ENCODE measurements at regions not wholly inside any gene's neighbourhood (a gene's known extent, or its start where the extent isn't known, plus 50 kb on each side); places are given as distances from the start of the nearest gene placed in this dataset.

- Histone ChIP-seq H3K27ac (ENCODE audit: low read depth in 1 of 2, low read length in 1 of 2) (no peak overlapping the region), H3K36me3 (ENCODE audit: control insufficient read depth in 2 of 2, insufficient read depth in 2 of 2, low read length in 1 of 2) (no peaks in the 10 kb centered on the region), H3K9me3 (ENCODE audit: control insufficient read depth in 2 of 2, insufficient read depth in 1 of 2, low read length in 1 of 2) (no peaks in the 10 kb centered on the region), H3K4me1 (ENCODE audit: control insufficient read depth in 2 of 2, insufficient read depth in 2 of 2, low read length in 2 of 2) (no peaks in the 10 kb centered on the region), H3K4me3 (ENCODE audit: low read length in 2 of 2) (no peak overlapping the region), H3K27me3 (ENCODE audit: control insufficient read depth in 2 of 2, insufficient read depth in 1 of 2, low read length in 1 of 2) (no peaks in the 10 kb centered on the region)
- DNase-seq (ENCODE audit: low read depth in 6 of 9, low spot score in 9 of 9), result no peak
- 98% methylated on average over 2 of the region's 2 CpGs for WGBS
Observed at GRCh38 chr13:60338754-60339153, 58.3 kb upstream of the TDRD3 start.

- Histone ChIP-seq H3K27me3 (ENCODE audit: control insufficient read depth in 2 of 2, insufficient read depth in 1 of 2, low read length in 1 of 2) (no peaks in the 10 kb centered on the region), H3K4me3 (ENCODE audit: low read length in 2 of 2) (no peak overlapping the region), H3K27ac (ENCODE audit: low read depth in 1 of 2, low read length in 1 of 2) (no peak overlapping the region), H3K4me1 (ENCODE audit: control insufficient read depth in 2 of 2, insufficient read depth in 2 of 2, low read length in 2 of 2) (no peaks in the 10 kb centered on the region), H3K36me3 (ENCODE audit: control insufficient read depth in 2 of 2, insufficient read depth in 2 of 2, low read length in 1 of 2) (no peaks in the 10 kb centered on the region), H3K9me3 (ENCODE audit: control insufficient read depth in 2 of 2, insufficient read depth in 1 of 2, low read length in 1 of 2) (no peaks in the 10 kb centered on the region)
- 89% methylated on average over 1 of the region's 1 CpG for WGBS
- no peak for DNase-seq (ENCODE audit: low read depth in 6 of 9, low spot score in 9 of 9)
Observed at GRCh38 chr13:60343978-60344377, 53.0 kb upstream of the TDRD3 start.

GRCh38 chr13:60347174-60347573 is 49.8 kb upstream of the TDRD3 start:
- no peak overlapping the region for H3K27ac ChIP-seq (ENCODE audit: low read depth in 1 of 2, low read length in 1 of 2)
- no peaks in the 10 kb centered on the region for H3K9me3 ChIP-seq (ENCODE audit: control insufficient read depth in 2 of 2, insufficient read depth in 1 of 2, low read length in 1 of 2)
- H3K4me3 ChIP-seq (ENCODE audit: low read length in 2 of 2), result no peak overlapping the region
- no peaks in the 10 kb centered on the region for H3K27me3 ChIP-seq (ENCODE audit: control insufficient read depth in 2 of 2, insufficient read depth in 1 of 2, low read length in 1 of 2)
- 95% methylated on average over 3 of the region's 3 CpGs for whole genome bisulfite sequencing
- no peaks in the 10 kb centered on the region for H3K36me3 ChIP-seq (ENCODE audit: control insufficient read depth in 2 of 2, insufficient read depth in 2 of 2, low read length in 1 of 2)
- DNase-seq (ENCODE audit: low read depth in 6 of 9, low spot score in 9 of 9), result no peak
- no peaks in the 10 kb centered on the region for H3K4me1 ChIP-seq (ENCODE audit: control insufficient read depth in 2 of 2, insufficient read depth in 2 of 2, low read length in 2 of 2)

Data from thymus (tissue), 11 donors.